Stimulated activated CD8-positive, alpha-beta memory T cell treated with anti-CD3 and anti-CD28 coated beads, Interleukin-15, amount 100 ng/mL, for 48 hours (primary cell): ENCODE measurements at regions not wholly inside any gene's neighbourhood (a gene's known extent, or its start where the extent isn't known, plus 50 kb on each side); places are given as distances from the start of the nearest gene placed in this dataset.
"Not testable (repeated sequence)": the region's sequence is repeated elsewhere in the genome, so short reads cannot be mapped to it uniquely, and the experiment has no call there.

Experiments used
- DNase-seq, 2 donors: peaks; one replicate each; pipeline ENCODE4 v3.0.0-alpha.2; 2020; ENCODE audit warnings: low read depth in 2 of 2

- DNase-seq = no peak
These were observed 125.2 kb upstream of the KCNJ6 start for GRCh38 chr21:38041493-38041892.

- no peak for DNase-seq
These were observed 126.0 kb upstream of the KCNJ6 start for GRCh38 chr21:38042246-38042645.

GRCh38 chr21:38048167-38048566, 131.9 kb upstream of the KCNJ6 start:
- DNase-seq = no peak

- no peak for DNase-seq
These were observed 138.1 kb upstream of the KCNJ6 start for GRCh38 chr21:38054334-38054733.

- DNase-seq = no peak
These were observed 140.2 kb upstream of the KCNJ6 start for GRCh38 chr21:38056481-38056880.

GRCh38 chr21:38057626-38058025, 141.4 kb upstream of the KCNJ6 start:
- no peak for DNase-seq

GRCh38 chr21:38060533-38060932, 144.3 kb upstream of the KCNJ6 start:
- DNase-seq = no peak

GRCh38 chr21:38067086-38067739, 151.0 kb upstream of the KCNJ6 start:
- DNase-seq = no peak

GRCh38 chr21:38072489-38072888, 156.2 kb upstream of the KCNJ6 start:
- DNase-seq = no peak

GRCh38 chr21:38075833-38076587, 159.8 kb upstream of the KCNJ6 start:
- no peak for DNase-seq

GRCh38 chr21:38077569-38077968, 161.3 kb upstream of the KCNJ6 start:
- no peak for DNase-seq

- no peak for DNase-seq
These were observed 164.6 kb upstream of the KCNJ6 start for GRCh38 chr21:38080888-38081287.

- no peak for DNase-seq
These were observed 165.5 kb upstream of the KCNJ6 start for GRCh38 chr21:38081708-38082107.

- no peak for DNase-seq
These were observed 166.8 kb upstream of the KCNJ6 start for GRCh38 chr21:38082936-38083485.

- DNase-seq = no peak
These were observed 167.3 kb upstream of the KCNJ6 start for GRCh38 chr21:38083535-38083934.

GRCh38 chr21:38086580-38086979, 170.2 kb upstream of the KCNJ15 start:
- no peak for DNase-seq

- DNase-seq = no peak
These were observed 167.7 kb upstream of the KCNJ15 start for GRCh38 chr21:38088916-38089762.

GRCh38 chr21:38089763-38090046, 167.1 kb upstream of the KCNJ15 start:
- no peak for DNase-seq

GRCh38 chr21:38091061-38091460, 165.7 kb upstream of the KCNJ15 start:
- DNase-seq = not testable (repeated sequence)

- no peak for DNase-seq
These were observed 164.7 kb upstream of the KCNJ15 start for GRCh38 chr21:38092051-38092450.

GRCh38 chr21:38095220-38095619, 161.6 kb upstream of the KCNJ15 start:
- no peak for DNase-seq

- no peak for DNase-seq
These were observed 159.0 kb upstream of the KCNJ15 start for GRCh38 chr21:38097789-38098188.
